Lower lobe of right lung (tissue), 2 donors: ENCODE measurements at regions not wholly inside any gene's neighbourhood (a gene's known extent, or its start where the extent isn't known, plus 50 kb on each side); places are given as distances from the start of the nearest gene placed in this dataset.

Experiments
- ATAC-seq, 2 donors: fragments of 200-7000 bp; cut with Tn5 transposase; one replicate each; pipeline ENCODE4 v1.9.1; 2020 to 2022; ENCODE audit warnings: mild to moderate bottlenecking in 2 of 2, moderate library complexity in 2 of 2
- DNase-seq: peaks from one replicate; pipeline ENCODE4 v3.0.0-alpha.2; 2020
- H3K27ac ChIP-seq: fragments of 200-600 bp; one replicate; pipeline ENCODE4 v1.8.0; 2022
- H3K27me3 ChIP-seq: fragments of 200-600 bp; one replicate; pipeline ENCODE4 v1.8.0; 2022; ENCODE audit warnings: low read depth
- H3K36me3 ChIP-seq: fragments of 200-600 bp; one replicate; pipeline ENCODE4 v1.8.0; 2022; ENCODE audit warnings: mild to moderate bottlenecking
- H3K4me1 ChIP-seq: fragments of 200-600 bp; one replicate; pipeline ENCODE4 v1.8.0; 2022
- H3K4me3 ChIP-seq: fragments of 200-600 bp; one replicate; pipeline ENCODE4 v1.8.0; 2022; ENCODE audit warnings: mild to moderate bottlenecking
- H3K9me3 ChIP-seq: fragments of 200-600 bp; one replicate; pipeline ENCODE4 v1.8.0; 2022
- intact Hi-C: fragments of 100-400 bp; cut with DNase I; formaldehyde crosslinking; loops from one replicate; pipeline ENCODE4 v1.11.0; 2022
- TF ChIP-seq, protein P1 (sequence below): fragments of 200-600 bp; IDR thresholded peaks from one replicate; pipeline ENCODE4 v1.8.0; 2022; ENCODE audit warnings: antibody characterized with exemption, mild to moderate bottlenecking
- donor health status: DM: no; HTN: yes; CAD: no; lungs with severe emphysema.

GRCh38 chr12:115670869-115671268 lies 606.6 kb downstream of the MED13L start:
- no peak for DNase-seq
- TF ChIP-seq, protein P1, sequence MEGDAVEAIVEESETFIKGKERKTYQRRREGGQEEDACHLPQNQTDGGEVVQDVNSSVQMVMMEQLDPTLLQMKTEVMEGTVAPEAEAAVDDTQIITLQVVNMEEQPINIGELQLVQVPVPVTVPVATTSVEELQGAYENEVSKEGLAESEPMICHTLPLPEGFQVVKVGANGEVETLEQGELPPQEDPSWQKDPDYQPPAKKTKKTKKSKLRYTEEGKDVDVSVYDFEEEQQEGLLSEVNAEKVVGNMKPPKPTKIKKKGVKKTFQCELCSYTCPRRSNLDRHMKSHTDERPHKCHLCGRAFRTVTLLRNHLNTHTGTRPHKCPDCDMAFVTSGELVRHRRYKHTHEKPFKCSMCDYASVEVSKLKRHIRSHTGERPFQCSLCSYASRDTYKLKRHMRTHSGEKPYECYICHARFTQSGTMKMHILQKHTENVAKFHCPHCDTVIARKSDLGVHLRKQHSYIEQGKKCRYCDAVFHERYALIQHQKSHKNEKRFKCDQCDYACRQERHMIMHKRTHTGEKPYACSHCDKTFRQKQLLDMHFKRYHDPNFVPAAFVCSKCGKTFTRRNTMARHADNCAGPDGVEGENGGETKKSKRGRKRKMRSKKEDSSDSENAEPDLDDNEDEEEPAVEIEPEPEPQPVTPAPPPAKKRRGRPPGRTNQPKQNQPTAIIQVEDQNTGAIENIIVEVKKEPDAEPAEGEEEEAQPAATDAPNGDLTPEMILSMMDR = no peak
- Histone ChIP-seq H3K9me3 (no peaks in the 10 kb centered on the region), H3K36me3 (no peaks in the 10 kb centered on the region), H3K27ac (no peak overlapping the region), H3K4me3 (no peak overlapping the region), H3K4me1 (no peaks in the 10 kb centered on the region), H3K27me3 (no peaks in the 10 kb centered on the region)
- intact Hi-C loops = no loop called here
- no peak for ATAC-seq

DNA sequence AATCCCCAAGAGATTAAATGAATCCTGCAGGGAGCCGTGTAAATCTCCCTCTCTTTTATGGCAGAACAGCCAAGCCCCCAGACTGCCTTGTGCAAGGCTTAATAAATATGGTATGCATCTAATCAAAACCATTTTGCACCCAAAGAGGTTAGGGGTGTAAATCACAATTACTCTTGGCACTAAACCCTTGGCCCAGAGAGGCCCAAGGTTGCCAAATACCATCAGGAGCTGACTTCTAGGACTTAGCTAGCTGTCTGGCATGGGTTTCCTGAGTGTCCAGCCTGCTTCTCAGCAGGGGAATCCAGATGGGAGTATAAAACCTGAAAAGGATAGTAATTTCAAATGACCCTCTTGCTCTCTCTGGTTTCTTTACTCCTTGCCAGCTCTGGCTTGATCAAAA lies 610.4 kb downstream of the MED13L start:
- TF ChIP-seq, protein P1 = no peak
- DNase-seq = no peak
- Histone ChIP-seq H3K4me1 (no peaks in the 10 kb centered on the region), H3K36me3 (no peaks in the 10 kb centered on the region), H3K27ac (no peak overlapping the region), H3K27me3 (no peaks in the 10 kb centered on the region), H3K4me3 (no peak overlapping the region), H3K9me3 (no peaks in the 10 kb centered on the region)
- ATAC-seq = no peak
- intact Hi-C loops = no loop called here

DNA sequence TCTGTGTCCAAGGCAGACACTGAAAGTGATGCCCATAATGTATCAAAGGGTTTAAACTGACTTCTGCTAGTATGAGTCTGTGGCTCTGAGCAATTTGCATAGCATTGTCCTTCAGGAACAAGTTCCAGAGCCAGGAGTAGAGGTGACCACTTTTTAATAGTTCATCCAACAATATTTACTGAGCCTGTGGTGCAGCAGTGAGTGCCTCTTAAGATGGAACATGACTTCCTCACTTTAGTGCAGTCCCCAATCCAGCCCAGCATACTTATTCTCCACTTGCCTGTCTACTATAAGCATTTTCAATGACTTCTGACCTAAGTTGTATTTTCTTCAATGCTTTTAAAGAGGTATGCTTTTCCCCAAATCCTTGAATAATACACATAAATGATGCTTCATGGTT lies 611.3 kb downstream of the MED13L start:
- H3K9me3 ChIP-seq = no peaks in the 10 kb centered on the region
- H3K4me3 ChIP-seq = no peak overlapping the region
- peaks cover 9% of the 10 kb centered on the region for H3K4me1 ChIP-seq
- intact Hi-C loops = no loop called here
- DNase-seq = no peak
- ATAC-seq = peak in 1 of 2 donors; percentile 77
- peaks cover 5% of the 10 kb centered on the region for H3K27me3 ChIP-seq
- no peaks in the 10 kb centered on the region for H3K36me3 ChIP-seq
- TF ChIP-seq, protein P1 = no peak
- H3K27ac ChIP-seq = no peak overlapping the region

GRCh38 chr12:115661112-115661511 lies 616.4 kb downstream of the MED13L start:
- H3K9me3 ChIP-seq = no peaks in the 10 kb centered on the region
- TF ChIP-seq, protein P1 = no peak
- DNase-seq (no peak), ATAC-seq (no peak)
- no peak overlapping the region for H3K27ac ChIP-seq
- no peaks in the 10 kb centered on the region for H3K36me3 ChIP-seq
- H3K4me3 ChIP-seq = no peak overlapping the region
- peaks cover 5% of the 10 kb centered on the region for H3K27me3 ChIP-seq
- H3K4me1 ChIP-seq = peaks cover 15% of the 10 kb centered on the region
- intact Hi-C loops = no loop called here

DNA sequence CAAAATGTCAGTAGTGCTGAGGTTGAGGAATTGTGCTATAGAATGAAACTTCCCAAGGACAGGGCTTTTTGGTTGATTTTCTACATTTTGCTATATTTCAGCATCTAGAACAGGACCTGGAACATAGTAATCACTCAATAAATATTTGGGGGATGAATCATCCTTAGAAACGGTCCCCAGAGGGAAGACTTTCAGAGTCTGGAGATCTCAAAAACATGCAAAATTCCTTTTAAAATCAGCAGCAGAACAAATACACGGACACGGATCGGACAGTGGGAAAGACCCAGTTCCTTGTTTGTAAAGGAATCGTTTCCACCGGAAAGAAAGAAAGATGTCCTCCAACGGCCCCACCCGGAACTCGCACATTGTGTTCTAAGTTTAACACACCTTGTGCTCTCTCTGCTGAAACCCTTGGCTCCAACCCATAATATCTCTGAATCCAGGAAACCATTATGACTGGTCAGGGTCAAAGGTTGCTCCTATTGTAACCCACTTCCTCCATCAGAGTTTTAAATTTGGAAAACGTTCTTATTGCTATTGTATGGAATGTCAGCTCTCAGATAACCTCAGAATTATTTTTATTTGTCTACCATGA lies 617.2 kb downstream of the MED13L start:
- H3K36me3 ChIP-seq = no peaks in the 10 kb centered on the region
- H3K27ac ChIP-seq = peak overlapping the region; percentile 46
- H3K27me3 ChIP-seq = peaks cover 5% of the 10 kb centered on the region
- intact Hi-C loops = no loop called here
- ATAC-seq (peak in 1 of 2 donors; percentile 33), DNase-seq (no peak)
- H3K9me3 ChIP-seq = no peaks in the 10 kb centered on the region
- TF ChIP-seq, protein P1 = no peak
- peaks cover 15% of the 10 kb centered on the region for H3K4me1 ChIP-seq
- H3K4me3 ChIP-seq = no peak overlapping the region

- peaks cover 5% of the 10 kb centered on the region for H3K27me3 ChIP-seq
- H3K4me3 ChIP-seq = no peak overlapping the region
- no peak overlapping the region for H3K27ac ChIP-seq
- ATAC-seq (no peak), DNase-seq (no peak)
- no peaks in the 10 kb centered on the region for H3K9me3 ChIP-seq
- H3K36me3 ChIP-seq = no peaks in the 10 kb centered on the region
- intact Hi-C loops = no loop called here
- TF ChIP-seq, protein P1 = no peak
- H3K4me1 ChIP-seq = peaks cover 15% of the 10 kb centered on the region
Measured at GRCh38 chr12:115659422-115659821, 618.1 kb downstream of the MED13L start.
